VCaP (cell line): ENCODE measurements at regions not wholly inside any gene's neighbourhood (a gene's known extent, or its start where the extent isn't known, plus 50 kb on each side); places are given as distances from the start of the nearest gene placed in this dataset.
A peak's percentile ranks its signal among the peaks of the same experiment; 100 is the strongest.
"Not testable (repeated sequence)": the region's sequence is repeated elsewhere in the genome, so short reads cannot be mapped to it uniquely, and the experiment has no call there.

Experiments
- H3K27ac ChIP-seq: fragments of 450-650 bp; 2 replicates; pipeline ENCODE4 v1.5.1; 2017
- CTCF ChIP-seq: fragments of 450-650 bp; conservative IDR thresholded peaks from 2 replicates; pipeline ENCODE4 v1.5.1; 2017; ENCODE audit warnings: mild to moderate bottlenecking, moderate library complexity

DNA sequence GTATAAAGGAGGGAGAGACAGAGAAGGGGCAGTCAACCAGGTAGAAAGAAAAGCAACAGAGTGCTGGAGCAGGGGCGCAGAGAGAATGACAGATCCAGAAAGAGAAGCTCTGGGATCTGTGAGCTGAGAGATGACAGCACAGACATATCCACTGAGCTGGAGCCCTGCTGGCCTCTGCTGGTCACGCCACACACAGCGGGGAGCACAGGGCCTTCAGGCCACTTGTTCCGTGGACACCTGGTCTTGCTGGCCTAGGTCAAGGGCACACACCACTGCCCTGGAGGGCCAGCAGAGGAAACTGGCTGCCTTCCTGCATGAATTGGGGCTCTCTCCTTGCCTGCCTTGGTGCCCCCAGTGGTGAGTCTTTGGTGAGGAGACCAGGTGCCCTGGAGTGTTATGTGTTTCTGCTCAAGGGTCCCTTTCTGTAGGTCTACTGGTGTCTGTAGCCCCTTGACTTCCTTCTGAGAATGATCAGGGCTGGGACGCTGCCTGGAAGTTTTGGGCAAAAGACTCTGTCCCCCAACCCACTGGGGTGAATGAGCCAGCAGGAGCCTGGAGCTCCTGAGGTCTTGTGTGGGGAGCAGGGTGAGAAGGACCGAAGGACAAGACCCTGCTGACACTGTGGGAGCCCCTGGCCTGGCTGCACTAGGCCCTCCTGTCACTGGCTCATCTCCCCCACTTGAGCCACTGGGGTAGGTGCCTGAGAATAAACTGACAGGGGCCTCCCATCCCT, 59.2 kb upstream of the ADAMTS2 start:
- H3K27ac ChIP-seq: no peak overlapping the region
- TF ChIP-seq CTCF: peak; percentile 74

GRCh38 chr5:179403426-179404147, 58.3 kb upstream of the ADAMTS2 start:
- TF ChIP-seq CTCF: no peak
- no peak overlapping the region for H3K27ac ChIP-seq

GRCh38 chr5:179400435-179400834, 55.2 kb upstream of the ADAMTS2 start:
- H3K27ac ChIP-seq: not testable (repeated sequence)

- no peak for TF ChIP-seq CTCF
- no peak overlapping the region for H3K27ac ChIP-seq
Measured at GRCh38 chr5:179400020-179400419, 54.8 kb upstream of the ADAMTS2 start.

DNA sequence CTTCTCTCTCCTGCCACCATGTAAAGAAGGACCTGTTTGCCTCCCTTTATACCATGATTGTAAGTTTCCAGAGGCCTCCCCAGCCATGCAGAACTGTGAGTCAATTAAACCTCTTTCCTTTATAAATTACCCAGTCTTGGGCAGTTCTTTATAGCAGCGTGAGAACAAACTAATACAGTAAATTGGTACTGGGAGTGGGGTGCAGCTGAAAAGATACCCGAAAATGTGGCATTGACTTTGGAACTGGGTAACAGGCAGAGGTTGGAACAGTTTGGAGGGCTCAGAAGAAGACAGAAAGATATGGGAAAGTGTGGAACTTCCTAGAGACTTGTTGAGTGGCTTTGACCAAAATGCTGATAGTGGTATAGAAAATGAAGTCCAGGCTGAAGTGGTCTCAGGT, 54.1 kb upstream of the ADAMTS2 start:
- not testable (repeated sequence) for H3K27ac ChIP-seq

GRCh38 chr5:179397516-179397915, 52.3 kb upstream of the ADAMTS2 start:
- TF ChIP-seq CTCF: no peak

More at GRCh38 chr5:179397516-179397915, 52.3 kb upstream of the ADAMTS2 start:
- no peak overlapping the region for H3K27ac ChIP-seq
